ENCODE measurements at regions not wholly inside any gene's neighbourhood (a gene's known extent, or its start where the extent isn't known, plus 50 kb on each side); places are given as distances from the start of the nearest gene placed in this dataset.

- DNase-seq: no peak
These were observed 252.0 kb upstream of the JAG1 start for GRCh38 chr20:10925767-10926166.

DNA sequence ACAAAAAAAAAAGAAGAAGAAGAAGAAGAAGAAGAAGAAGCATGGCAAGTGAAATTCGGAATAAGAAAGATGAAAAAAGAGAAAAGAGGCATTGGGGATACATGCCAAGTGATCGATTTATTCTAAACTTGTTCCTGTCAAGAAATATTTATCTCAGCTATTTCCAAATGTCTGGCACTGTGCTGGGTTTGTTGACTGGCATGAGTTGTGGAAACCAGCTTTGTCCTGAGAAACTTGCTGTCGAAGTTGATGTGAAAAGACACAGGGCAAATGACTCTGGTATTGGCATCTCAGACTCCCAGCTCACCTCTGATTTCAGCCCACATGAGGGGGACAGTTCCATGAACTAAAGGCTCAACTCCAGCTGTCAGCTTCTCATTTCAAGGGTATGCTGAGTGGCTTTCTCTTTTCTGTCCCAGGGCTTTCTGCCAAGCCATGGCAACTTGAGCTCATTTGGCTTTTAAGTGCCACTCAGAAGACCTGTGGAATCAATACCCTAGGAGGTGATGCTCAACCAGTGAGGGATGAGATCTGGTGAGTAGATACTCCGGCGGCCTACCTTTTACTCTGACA is 253.3 kb upstream of the JAG1 start:
- no peak for DNase-seq

- no peak for DNase-seq
These were observed 254.4 kb upstream of the JAG1 start for GRCh38 chr20:10927936-10928840.

- no peak for DNase-seq
These were observed 255.1 kb upstream of the JAG1 start for GRCh38 chr20:10928841-10929421.

GRCh38 chr20:10935658-10936402 is 262.0 kb upstream of the JAG1 start:
- DNase-seq: no peak

GRCh38 chr20:10936786-10937185 is 263.0 kb upstream of the JAG1 start:
- DNase-seq: no peak

DNA sequence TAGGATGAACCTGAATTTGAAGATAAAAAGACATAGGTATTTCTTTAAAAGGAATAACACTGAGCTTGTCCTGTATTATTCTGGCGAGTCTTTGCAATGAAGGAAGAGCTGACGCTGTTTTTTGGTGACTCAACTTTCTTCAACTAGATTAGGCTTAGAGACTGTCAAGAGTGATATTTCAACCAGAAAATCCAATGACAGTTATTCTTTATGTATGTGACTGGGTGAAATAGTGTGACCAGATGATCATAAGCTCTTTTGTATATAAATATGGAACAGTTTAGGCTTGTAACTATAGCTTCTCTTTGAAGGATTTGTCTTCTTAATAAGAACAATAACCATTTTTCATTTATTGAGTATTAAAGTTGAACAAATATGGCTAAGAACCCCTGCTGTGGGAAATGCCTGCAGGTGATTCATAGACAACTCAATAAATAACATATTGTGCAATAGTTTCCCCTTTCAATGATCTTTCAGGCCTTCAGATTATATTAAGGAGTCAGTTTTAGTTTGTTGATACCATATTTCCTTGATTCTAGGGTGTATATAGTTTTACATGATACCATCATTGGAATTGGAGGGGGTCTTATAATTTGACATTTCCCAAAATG is 265.6 kb upstream of the JAG1 start:
- no peak for DNase-seq

DNA sequence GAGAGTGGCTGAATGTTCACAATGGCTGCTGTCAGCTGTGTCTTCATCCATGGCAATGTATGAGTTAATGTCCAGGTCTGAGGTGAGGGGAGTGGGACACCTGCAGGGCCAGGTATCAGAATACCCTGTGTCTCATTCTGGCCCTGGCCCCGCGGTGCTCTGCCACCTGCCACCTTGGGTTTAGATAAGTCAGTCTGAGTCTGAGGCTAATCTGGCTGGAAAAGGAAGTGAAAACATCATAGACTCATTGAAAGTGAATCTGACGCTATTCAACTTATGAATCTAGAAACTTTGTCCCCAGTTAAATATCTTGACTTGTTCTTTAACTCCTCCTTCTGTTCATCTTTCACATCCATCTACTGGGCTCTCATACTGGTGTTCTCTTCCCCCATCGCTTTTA is 267.1 kb upstream of the JAG1 start:
- DNase-seq: peak; percentile 34

DNA sequence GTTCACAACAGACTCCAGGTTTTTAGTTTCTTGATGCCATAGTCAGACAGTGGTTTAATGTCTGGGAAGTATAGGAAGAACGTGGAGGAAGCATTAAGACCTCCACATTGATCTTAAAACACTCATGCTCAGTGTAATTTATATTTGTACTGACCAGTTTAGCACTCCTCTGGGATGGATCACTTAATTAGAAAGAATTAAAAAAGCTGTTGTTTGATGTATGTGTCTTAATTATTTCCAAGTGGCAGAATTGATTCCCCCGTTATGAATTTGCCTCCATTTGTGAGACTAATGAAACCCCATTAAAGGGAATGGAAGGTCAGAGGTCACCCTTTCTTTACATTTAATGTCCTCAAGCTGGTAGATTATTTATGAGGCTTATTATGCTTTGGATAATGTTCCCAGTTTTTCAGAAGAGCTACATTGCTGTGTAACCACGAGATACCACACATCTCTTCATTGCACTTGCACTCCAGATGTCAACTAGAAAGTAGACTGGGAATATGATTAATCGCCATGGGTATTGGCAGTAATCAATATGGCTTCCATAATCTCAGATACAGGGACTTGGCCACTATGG is 270.0 kb upstream of the JAG1 start:
- no peak for DNase-seq

DNA sequence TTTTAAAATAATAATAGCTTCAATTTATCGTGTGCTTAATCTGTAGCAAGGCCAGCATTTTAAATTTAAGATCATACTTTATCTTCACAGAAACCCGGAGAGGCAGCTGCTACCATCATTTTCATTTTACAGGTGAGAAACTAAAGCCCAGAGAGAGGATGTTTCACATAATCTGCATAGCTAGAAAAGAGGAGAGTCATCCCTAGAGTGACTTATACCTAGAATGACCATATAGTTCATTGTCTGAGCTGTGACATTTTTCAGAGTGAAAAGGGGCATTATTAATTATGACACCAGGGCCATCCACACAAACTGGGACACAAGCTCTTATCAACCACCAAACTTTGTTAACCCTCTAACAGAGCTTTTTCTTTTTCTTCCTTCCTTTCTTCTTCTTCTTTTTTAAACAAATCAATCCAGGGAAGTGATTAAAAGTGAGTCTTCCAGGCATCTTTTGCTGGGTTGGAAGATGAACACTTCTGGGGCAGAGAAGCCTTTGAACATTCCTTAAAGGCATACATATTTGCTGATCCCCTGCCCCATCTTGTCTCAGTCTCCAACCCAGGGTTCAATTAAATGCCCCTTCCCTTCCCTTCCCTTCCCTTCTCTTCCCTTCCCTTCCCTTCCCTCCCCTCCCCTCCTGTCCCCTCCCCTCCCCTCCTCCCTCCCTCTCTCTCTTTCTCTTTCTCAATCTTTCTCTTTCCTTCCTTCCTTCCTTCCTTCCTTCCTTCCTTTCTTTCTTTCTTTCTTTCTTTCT is 272.5 kb upstream of the JAG1 start:
- DNase-seq: no peak

DNA sequence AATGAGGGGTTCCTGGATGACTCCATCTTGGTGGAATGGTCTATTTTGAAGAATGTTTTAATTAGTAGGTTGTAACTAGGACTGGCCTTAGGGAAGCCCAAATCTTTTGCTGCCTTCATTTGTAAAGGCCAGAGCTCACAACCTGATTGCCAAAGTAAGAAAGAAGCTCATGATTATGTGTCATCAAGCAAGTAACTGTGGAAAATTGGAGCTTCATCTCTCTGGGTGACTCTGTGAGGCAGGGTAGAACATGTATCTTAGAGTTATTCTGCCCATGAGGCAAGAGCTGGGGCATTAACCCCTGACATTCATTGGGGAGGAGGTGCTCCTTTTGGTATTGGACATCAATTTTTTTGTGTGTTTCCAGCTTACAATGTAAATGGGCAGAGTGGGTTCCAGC is 273.9 kb upstream of the JAG1 start:
- no peak for DNase-seq

- DNase-seq: no peak
These were observed 276.4 kb upstream of the JAG1 start for GRCh38 chr20:10949930-10950783.

DNA sequence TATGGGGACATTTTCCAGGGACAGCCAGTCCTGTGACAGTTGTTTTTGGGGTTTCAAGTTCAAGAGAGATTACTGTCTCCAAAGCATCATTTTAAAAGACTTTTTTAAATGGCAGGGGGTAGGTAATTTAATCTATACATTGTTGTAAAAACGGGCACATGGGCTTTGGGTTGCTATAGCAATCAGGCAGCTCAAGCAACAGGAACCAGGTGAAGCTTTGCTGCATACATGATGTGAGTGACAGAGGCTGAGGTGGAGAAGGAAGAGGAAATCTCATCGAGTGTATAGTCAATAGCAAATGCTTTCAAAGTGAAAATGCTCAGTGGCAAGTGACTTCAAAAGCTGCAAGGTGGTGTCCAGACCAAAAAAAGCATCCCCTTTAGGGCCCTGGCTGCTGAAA is 277.4 kb upstream of the JAG1 start:
- no peak for DNase-seq

GRCh38 chr20:10951904-10952303 is 278.1 kb upstream of the JAG1 start:
- no peak for DNase-seq

GRCh38 chr20:10953437-10953836 is 279.6 kb upstream of the JAG1 start:
- DNase-seq: no peak

GRCh38 chr20:10954137-10954840 is 280.5 kb upstream of the JAG1 start:
- DNase-seq: no peak

GRCh38 chr20:10954908-10955580 is 281.2 kb upstream of the JAG1 start:
- no peak for DNase-seq

GRCh38 chr20:10958279-10958678 is 284.5 kb upstream of the JAG1 start:
- DNase-seq: no peak

DNA sequence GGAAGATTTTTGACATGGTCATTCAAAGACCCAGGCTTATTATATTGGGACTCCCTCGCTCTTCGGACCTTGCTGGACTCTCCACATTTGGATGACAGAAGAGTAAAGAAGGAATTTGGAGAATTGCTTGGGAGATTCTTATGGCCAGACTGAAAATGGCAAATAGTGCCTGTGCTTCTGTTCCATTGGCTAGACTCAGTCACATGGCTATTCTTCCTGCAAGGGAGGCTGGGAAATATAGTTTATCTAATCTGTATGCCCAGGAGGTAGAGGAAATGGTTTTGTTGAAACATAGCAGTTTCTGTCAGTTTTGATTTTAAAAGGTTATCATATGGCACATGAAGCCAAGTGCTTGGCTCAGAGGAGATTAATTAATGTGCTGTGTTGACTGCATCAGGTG is 286.6 kb upstream of the JAG1 start:
- DNase-seq: no peak
